ENCODE measurements at regions not wholly inside any gene's neighbourhood (a gene's known extent, or its start where the extent isn't known, plus 50 kb on each side); places are given as distances from the start of the nearest gene placed in this dataset.

- Histone ChIP-seq H3K18ac (ENCODE audit: insufficient read length, low read depth, low read length) (no peak overlapping the region), H3K9me3 (ENCODE audit: control insufficient read depth, low read depth, low read length) (no peaks in the 10 kb centered on the region), H2BK120ac (ENCODE audit: low read depth, low read length, poor library complexity, severe bottlenecking) (no peak overlapping the region), H2BK12ac (ENCODE audit: insufficient read length, low read depth, low read length) (no peak overlapping the region), H3K56ac (ENCODE audit: insufficient read length, low read depth, low read length) (no peak overlapping the region), H3K79me2 (ENCODE audit: insufficient read depth, low read length) (no peaks in the 10 kb centered on the region), H3K4me2 (ENCODE audit: insufficient read depth, insufficient read length, low read length) (no peak overlapping the region), H2BK5ac (ENCODE audit: insufficient read length, low read length) (no peak overlapping the region), H3K79me1 (ENCODE audit: insufficient read depth, low read depth, low read length, poor library complexity, severe bottlenecking) (no peaks in the 10 kb centered on the region), H4K5ac (ENCODE audit: insufficient read length, low read depth, low read length) (no peak overlapping the region), H3K14ac (ENCODE audit: insufficient read depth, low read length) (no peak overlapping the region), H3K9ac (ENCODE audit: extremely low read depth, insufficient read length, low read length) (no peak overlapping the region), H2BK20ac (ENCODE audit: low read depth, low read length, poor library complexity, severe bottlenecking) (no peak overlapping the region), H3K27me3 (ENCODE audit: insufficient read depth, low read length) (no peaks in the 10 kb centered on the region), H3K23ac (ENCODE audit: insufficient read length, low read depth, low read length) (no peak overlapping the region), H4K8ac (replicated peaks; ENCODE audit: insufficient read length, low read depth, low read length) (no peak overlapping the region), H2AFZ (ENCODE audit: low read length) (no peak overlapping the region), H4K91ac (ENCODE audit: insufficient read length, low read depth, low read length) (no peak overlapping the region), H3K23me2 (ENCODE audit: insufficient read length, low read depth, low read length, poor library complexity, severe bottlenecking) (no peaks in the 10 kb centered on the region), H3K4me1 (ENCODE audit: insufficient read depth, low read length) (no peaks in the 10 kb centered on the region), H4K20me1 (ENCODE audit: control insufficient read depth, insufficient read depth, insufficient read length) (no peaks in the 10 kb centered on the region), H3K4ac (ENCODE audit: low read depth, low read length) (no peak overlapping the region), H2BK15ac (ENCODE audit: low read depth, low read length) (no peak overlapping the region), H3K27ac (ENCODE audit: insufficient read length, low read depth, low read length) (no peak overlapping the region), H2AK5ac (ENCODE audit: insufficient read length, low read length) (no peak overlapping the region), H3T11ph (ENCODE audit: low read length) (no peak overlapping the region)
- DNase-seq, result no peak
- Mint-ChIP-seq H3K27ac (no peak overlapping the region), H3K27me3 (ENCODE audit: low read depth) (no peaks in the 10 kb centered on the region), H3K4me3 (no peak overlapping the region), H3K36me3 (ENCODE audit: insufficient read depth in 1 of 3, low read depth in 3 of 3) (peaks cover 0 to 14% (median 6%) of the 10 kb centered on the region in 3 experiments; a peak in 5 of 7 replicates), H3K4me1 (peaks cover 6 to 7% of the 10 kb centered on the region in 2 experiments; a peak in 1 of 4 replicates), H3K9me3 (peaks cover 13 to 14% of the 10 kb centered on the region in 2 experiments)
- no peak for TF ChIP-seq CTCF (conservative IDR thresholded peaks at IDR 0.05)
- WGBS (ENCODE audit: extremely low coverage, insufficient read length, low lambda C conversion rate), result no CpG with 5 or more reads among the region's 1 CpG
These were observed 113.1 kb upstream of the INPP4B start for GRCh38 chr4:142959173-142959572.

Measured in H9 (cell line).